Cardiac muscle cell (in vitro differentiated cells and primary cell): ENCODE measurements at regions not wholly inside any gene's neighbourhood (a gene's known extent, or its start where the extent isn't known, plus 50 kb on each side); places are given as distances from the start of the nearest gene placed in this dataset.

Experiments used
- DNase-seq, 2 donors: peaks; one replicate each; pipeline versions ENCODE4 v3.0.0 to v3.0.0-alpha.2; 2010 to 2017; ENCODE audit warnings: low read depth in 1 of 2, low spot score in 1 of 2
- H3K27ac ChIP-seq: fragments of 200-600 bp; sonication (generic); 2 replicates; pipeline ENCODE4 v1.5.1; 2016
- H3K27me3 ChIP-seq: fragments of 200-600 bp; sonication (generic); 2 replicates; pipeline ENCODE4 v1.6.0; 2016; ENCODE audit warnings: control low read depth
- H3K36me3 ChIP-seq: fragments of 200-600 bp; sonication (generic); 2 replicates; pipeline ENCODE4 v1.5.1; 2016; ENCODE audit warnings: control low read depth
- H3K4me1 ChIP-seq: fragments of 200-600 bp; sonication (generic); 2 replicates; pipeline ENCODE4 v1.8.1; 2017; ENCODE audit warnings: low read depth, mild to moderate bottlenecking, mixed run types
- H3K4me3 ChIP-seq: fragments of 200-600 bp; sonication (generic); 2 replicates; pipeline ENCODE4 v1.5.1; 2016; ENCODE audit warnings: mild to moderate bottlenecking
- H3K9me3 ChIP-seq: fragments of 200-600 bp; sonication (generic); 2 replicates; pipeline ENCODE4 v1.5.1; 2017; ENCODE audit warnings: low read depth, mild to moderate bottlenecking, control low read depth
- TF ChIP-seq, protein P1 (sequence below): IDR thresholded peaks from 2 replicates; pipeline ENCODE4 v1.5.1; 2012; ENCODE audit warnings: low read depth, mild to moderate bottlenecking, low read length

DNA sequence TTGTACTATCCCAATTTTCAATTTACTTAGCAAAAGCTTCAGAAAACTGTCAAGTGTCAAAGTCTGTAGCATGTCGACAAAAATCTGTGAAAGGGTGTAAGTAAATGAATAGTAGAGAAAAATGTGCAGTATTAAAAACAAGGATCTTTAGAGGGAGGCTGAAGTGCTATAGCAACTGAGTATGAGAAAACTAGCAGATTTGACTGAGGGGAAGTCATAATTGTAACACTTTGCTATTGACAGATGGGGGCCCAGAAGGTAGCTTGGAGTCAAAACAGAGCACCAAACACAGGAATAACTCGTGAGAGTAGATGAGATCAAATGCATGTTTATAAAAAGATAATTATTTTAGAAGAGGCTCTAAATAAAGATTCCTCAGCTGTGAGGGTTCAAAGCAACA is 657.7 kb downstream of the TMEM182 start:
- TF ChIP-seq, protein P1, sequence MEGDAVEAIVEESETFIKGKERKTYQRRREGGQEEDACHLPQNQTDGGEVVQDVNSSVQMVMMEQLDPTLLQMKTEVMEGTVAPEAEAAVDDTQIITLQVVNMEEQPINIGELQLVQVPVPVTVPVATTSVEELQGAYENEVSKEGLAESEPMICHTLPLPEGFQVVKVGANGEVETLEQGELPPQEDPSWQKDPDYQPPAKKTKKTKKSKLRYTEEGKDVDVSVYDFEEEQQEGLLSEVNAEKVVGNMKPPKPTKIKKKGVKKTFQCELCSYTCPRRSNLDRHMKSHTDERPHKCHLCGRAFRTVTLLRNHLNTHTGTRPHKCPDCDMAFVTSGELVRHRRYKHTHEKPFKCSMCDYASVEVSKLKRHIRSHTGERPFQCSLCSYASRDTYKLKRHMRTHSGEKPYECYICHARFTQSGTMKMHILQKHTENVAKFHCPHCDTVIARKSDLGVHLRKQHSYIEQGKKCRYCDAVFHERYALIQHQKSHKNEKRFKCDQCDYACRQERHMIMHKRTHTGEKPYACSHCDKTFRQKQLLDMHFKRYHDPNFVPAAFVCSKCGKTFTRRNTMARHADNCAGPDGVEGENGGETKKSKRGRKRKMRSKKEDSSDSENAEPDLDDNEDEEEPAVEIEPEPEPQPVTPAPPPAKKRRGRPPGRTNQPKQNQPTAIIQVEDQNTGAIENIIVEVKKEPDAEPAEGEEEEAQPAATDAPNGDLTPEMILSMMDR, result no peak

DNA sequence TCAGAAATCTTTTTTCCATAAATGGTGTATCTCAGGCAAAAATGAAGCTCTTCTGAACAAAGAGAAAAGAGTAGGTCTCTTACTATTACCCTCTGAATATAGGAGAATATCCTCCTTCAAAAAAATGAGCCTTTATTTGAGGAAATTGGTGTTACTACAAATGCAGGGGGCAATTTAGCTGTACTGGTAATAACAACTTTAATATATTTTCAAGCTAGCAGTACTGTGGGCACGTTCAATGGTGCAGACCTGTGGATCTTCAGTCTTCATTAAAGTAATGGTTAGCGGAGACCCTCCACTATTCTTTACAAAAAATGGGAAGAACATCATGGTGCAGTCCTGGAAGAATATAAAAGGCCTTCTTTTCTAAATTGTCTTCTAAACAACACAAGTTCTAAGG is 661.3 kb downstream of the TMEM182 start:
- TF ChIP-seq, protein P1, result no peak
- Histone ChIP-seq H3K4me1 (no peaks in the 10 kb centered on the region), H3K4me3 (no peak overlapping the region), H3K36me3 (no peaks in the 10 kb centered on the region), H3K27me3 (no peaks in the 10 kb centered on the region), H3K27ac (no peak overlapping the region), H3K9me3 (no peaks in the 10 kb centered on the region)
- DNase-seq, result no peak

More for the DNA sequence above, 657.7 kb downstream of the TMEM182 start:
- H3K27ac ChIP-seq, result no peak overlapping the region
- no peaks in the 10 kb centered on the region for H3K36me3 ChIP-seq
- H3K27me3 ChIP-seq, result no peaks in the 10 kb centered on the region
- no peak for DNase-seq
- no peak overlapping the region for H3K4me3 ChIP-seq
- no peaks in the 10 kb centered on the region for H3K9me3 ChIP-seq
- no peaks in the 10 kb centered on the region for H3K4me1 ChIP-seq

DNA sequence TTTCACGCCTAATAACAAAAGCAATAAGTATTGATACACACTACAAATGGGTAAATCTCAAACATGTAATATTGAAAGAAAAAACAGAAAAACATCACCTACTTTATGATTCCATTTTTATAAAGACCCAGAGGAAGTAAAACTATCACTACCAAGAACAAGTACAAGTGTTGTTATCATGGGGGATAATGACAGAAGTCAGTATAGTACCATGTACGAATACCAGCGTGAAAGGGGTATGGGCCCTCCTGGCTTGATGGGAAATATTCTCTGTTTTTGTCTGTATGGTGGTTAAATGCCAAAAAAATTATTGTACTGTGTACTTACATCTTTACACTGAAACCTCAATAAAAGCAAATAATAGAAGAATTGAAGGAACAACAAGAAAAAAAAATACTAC is 665.7 kb downstream of the TMEM182 start:
- Histone ChIP-seq H3K27me3 (no peaks in the 10 kb centered on the region), H3K9me3 (no peaks in the 10 kb centered on the region), H3K36me3 (no peaks in the 10 kb centered on the region), H3K4me3 (no peak overlapping the region), H3K4me1 (no peaks in the 10 kb centered on the region), H3K27ac (no peak overlapping the region)
- DNase-seq, result no peak
- TF ChIP-seq, protein P1, result no peak

DNA sequence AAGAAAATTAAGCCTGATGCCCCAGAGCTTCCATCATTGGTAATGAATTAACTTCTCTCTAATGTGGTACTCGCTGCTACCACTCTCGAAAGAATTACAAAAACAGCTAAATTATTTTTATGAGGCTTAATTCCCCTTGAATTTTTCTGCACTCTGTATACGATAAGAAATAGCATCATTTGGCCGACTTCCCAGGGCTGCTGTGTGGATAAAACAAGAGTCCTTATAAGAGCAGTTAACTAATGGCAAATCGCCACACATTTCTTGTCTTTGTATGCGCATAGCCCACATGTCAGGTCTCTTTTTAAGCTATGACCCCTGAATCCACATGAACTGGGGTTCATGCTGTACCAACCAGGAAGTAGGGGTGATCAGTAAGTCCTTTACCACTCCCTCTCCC is 668.4 kb downstream of the TMEM182 start:
- Histone ChIP-seq H3K27me3 (no peaks in the 10 kb centered on the region), H3K4me1 (no peaks in the 10 kb centered on the region), H3K36me3 (no peaks in the 10 kb centered on the region), H3K4me3 (no peak overlapping the region), H3K27ac (no peak overlapping the region), H3K9me3 (no peaks in the 10 kb centered on the region)
- TF ChIP-seq, protein P1, result no peak
- no peak for DNase-seq

DNA sequence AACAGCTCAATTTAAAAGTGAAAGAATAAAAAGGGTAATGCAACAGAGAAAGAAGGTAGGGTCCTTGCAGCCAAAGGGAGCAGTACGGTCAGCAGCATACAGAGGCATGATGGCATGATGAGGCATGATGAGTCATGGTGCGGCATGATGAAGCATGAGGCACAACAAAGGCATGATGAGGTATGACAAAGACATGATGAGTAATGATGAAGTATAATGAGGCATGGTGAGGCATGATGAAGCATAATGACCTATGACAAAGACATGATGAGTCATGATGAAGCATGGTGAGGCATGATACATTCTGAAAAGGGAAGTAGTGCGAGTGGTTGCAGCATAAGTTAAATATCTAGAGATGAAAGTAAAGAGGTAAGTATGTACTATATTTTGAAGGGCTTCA is 673.2 kb downstream of the TMEM182 start:
- H3K4me1 ChIP-seq, result no peaks in the 10 kb centered on the region
- DNase-seq, result no peak
- no peaks in the 10 kb centered on the region for H3K27me3 ChIP-seq
- H3K36me3 ChIP-seq, result no peaks in the 10 kb centered on the region
- H3K9me3 ChIP-seq, result no peaks in the 10 kb centered on the region
- TF ChIP-seq, protein P1, result no peak
- H3K27ac ChIP-seq, result no peak overlapping the region
- no peak overlapping the region for H3K4me3 ChIP-seq

DNA sequence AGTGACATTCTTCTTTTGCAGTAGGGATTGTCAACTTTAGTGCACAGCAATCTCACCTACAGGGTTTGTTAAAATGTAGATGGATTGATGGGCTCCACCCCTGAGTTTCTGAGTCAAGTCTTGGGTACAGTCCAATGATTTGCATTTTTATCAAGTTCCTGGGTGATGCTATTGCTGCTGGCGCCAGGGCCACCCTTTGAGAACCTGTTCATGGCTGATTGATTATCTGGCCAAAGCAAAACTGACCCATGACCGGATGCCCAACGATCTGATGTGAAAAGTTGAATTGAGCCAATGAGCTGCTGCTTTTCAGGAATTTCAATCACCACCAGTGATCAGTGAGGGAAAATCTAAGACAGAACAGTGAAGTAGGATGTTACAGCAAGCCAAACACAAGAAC is 675.3 kb downstream of the TMEM182 start:
- TF ChIP-seq, protein P1, result no peak
- Histone ChIP-seq H3K9me3 (no peaks in the 10 kb centered on the region), H3K4me1 (no peaks in the 10 kb centered on the region)

More for the DNA sequence above, 675.3 kb downstream of the TMEM182 start:
- Histone ChIP-seq H3K36me3 (no peaks in the 10 kb centered on the region), H3K4me3 (no peak overlapping the region), H3K27ac (no peak overlapping the region), H3K27me3 (no peaks in the 10 kb centered on the region)
- DNase-seq, result no peak
